ENCODE measurements at regions not wholly inside any gene's neighbourhood (a gene's known extent, or its start where the extent isn't known, plus 50 kb on each side); places are given as distances from the start of the nearest gene placed in this dataset.
"Not testable (repeated sequence)": the region's sequence is repeated elsewhere in the genome, so short reads cannot be mapped to it uniquely, and the experiment has no call there.

GRCh38 chr7:102047-102711, 90.2 kb upstream of the FAM20C start:
- DNase-seq, result no peak
- TF ChIP-seq POLR2A (IDR thresholded peaks at IDR 0.05; ENCODE audit: low read length), result no peak
- TF ChIP-seq GATA1 (IDR thresholded peaks at IDR 0.05; ENCODE audit: low read depth, low read length), result no peak

- TF ChIP-seq POLR2A (IDR thresholded peaks at IDR 0.05; ENCODE audit: low read length), result no peak
- no peak for TF ChIP-seq GATA1 (IDR thresholded peaks at IDR 0.05; ENCODE audit: low read depth, low read length)
- DNase-seq, result no peak
Observed at GRCh38 chr7:102721-103120, 89.7 kb upstream of the FAM20C start.

- DNase-seq, result not testable (repeated sequence)
Observed at GRCh38 chr7:103981-104380, 88.4 kb upstream of the FAM20C start.

- no peak for DNase-seq
- TF ChIP-seq GATA1 (IDR thresholded peaks at IDR 0.05; ENCODE audit: low read depth, low read length), result no peak
- TF ChIP-seq POLR2A (IDR thresholded peaks at IDR 0.05; ENCODE audit: low read length), result no peak
Observed at GRCh38 chr7:105002-105401, 87.4 kb upstream of the FAM20C start.

- DNase-seq, result no peak
- TF ChIP-seq GATA1 (IDR thresholded peaks at IDR 0.05; ENCODE audit: low read depth, low read length) (no peak), POLR2A (IDR thresholded peaks at IDR 0.05; ENCODE audit: low read length) (no peak)
Observed at GRCh38 chr7:106356-106755, 86.0 kb upstream of the FAM20C start.

- no peak for DNase-seq
- TF ChIP-seq POLR2A (IDR thresholded peaks at IDR 0.05; ENCODE audit: low read length) (no peak), GATA1 (IDR thresholded peaks at IDR 0.05; ENCODE audit: low read depth, low read length) (no peak)
Observed at GRCh38 chr7:107233-107632, 85.1 kb upstream of the FAM20C start.

- TF ChIP-seq POLR2A (IDR thresholded peaks at IDR 0.05; ENCODE audit: low read length), result no peak
- TF ChIP-seq GATA1 (IDR thresholded peaks at IDR 0.05; ENCODE audit: low read depth, low read length), result no peak
- DNase-seq, result no peak
Observed at GRCh38 chr7:107907-108306, 84.5 kb upstream of the FAM20C start.

GRCh38 chr7:109094-109493, 83.3 kb upstream of the FAM20C start:
- DNase-seq, result no peak
- no peak for TF ChIP-seq GATA1 (IDR thresholded peaks at IDR 0.05; ENCODE audit: low read depth, low read length)

GRCh38 chr7:109898-110556, 82.3 kb upstream of the FAM20C start:
- TF ChIP-seq GATA1 (IDR thresholded peaks at IDR 0.05; ENCODE audit: low read depth, low read length) (no peak), POLR2A (IDR thresholded peaks at IDR 0.05; ENCODE audit: low read length) (no peak)
- no peak for DNase-seq

GRCh38 chr7:110557-111232, 81.7 kb upstream of the FAM20C start:
- DNase-seq, result no peak
- TF ChIP-seq GATA1 (IDR thresholded peaks at IDR 0.05; ENCODE audit: low read depth, low read length), result no peak
- no peak for TF ChIP-seq POLR2A (IDR thresholded peaks at IDR 0.05; ENCODE audit: low read length)

GRCh38 chr7:111591-111990, 80.8 kb upstream of the FAM20C start:
- TF ChIP-seq GATA1 (IDR thresholded peaks at IDR 0.05; ENCODE audit: low read depth, low read length) (no peak), POLR2A (IDR thresholded peaks at IDR 0.05; ENCODE audit: low read length) (no peak)
- no peak for DNase-seq

GRCh38 chr7:112881-113280, 79.5 kb upstream of the FAM20C start:
- TF ChIP-seq POLR2A (IDR thresholded peaks at IDR 0.05; ENCODE audit: low read length) (no peak), GATA1 (IDR thresholded peaks at IDR 0.05; ENCODE audit: low read depth, low read length) (no peak)
- DNase-seq, result no peak

GRCh38 chr7:115274-115911, 77.0 kb upstream of the FAM20C start:
- DNase-seq, result no peak
- no peak for TF ChIP-seq GATA1 (IDR thresholded peaks at IDR 0.05; ENCODE audit: low read depth, low read length)
- TF ChIP-seq POLR2A (IDR thresholded peaks at IDR 0.05; ENCODE audit: low read length), result no peak

- no peak for TF ChIP-seq POLR2A (IDR thresholded peaks at IDR 0.05; ENCODE audit: low read length)
- TF ChIP-seq GATA1 (IDR thresholded peaks at IDR 0.05; ENCODE audit: low read depth, low read length), result no peak
- no peak for DNase-seq
Observed at GRCh38 chr7:116188-116981, 76.0 kb upstream of the FAM20C start.
